ENCODE measurements at regions not wholly inside any gene's neighbourhood (a gene's known extent, or its start where the extent isn't known, plus 50 kb on each side); places are given as distances from the start of the nearest gene placed in this dataset.

GRCh38 chr12:33323823-33324222 lies 115.8 kb downstream of the SYT10 start:
- in situ Hi-C loops (cut with HindIII; ENCODE audit: low pct_unique_long_range_greater_than_20kb, low sequenced_read_pairs): no loop called here
- no peak for DNase-seq (ENCODE audit: low read depth)

- in situ Hi-C loops (cut with HindIII; ENCODE audit: low pct_unique_long_range_greater_than_20kb, low sequenced_read_pairs): no loop called here
These were observed 117.1 kb downstream of the SYT10 start for GRCh38 chr12:33322519-33322918.

GRCh38 chr12:33317746-33318145 lies 121.9 kb downstream of the SYT10 start:
- DNase-seq (ENCODE audit: low read depth): no peak
- in situ Hi-C loops (cut with HindIII; ENCODE audit: low pct_unique_long_range_greater_than_20kb, low sequenced_read_pairs): no loop called here

More at GRCh38 chr12:33322519-33322918, 117.1 kb downstream of the SYT10 start:
- DNase-seq (ENCODE audit: low read depth): peak; percentile 7

- DNase-seq (ENCODE audit: low read depth): no peak
- in situ Hi-C loops (cut with HindIII; ENCODE audit: low pct_unique_long_range_greater_than_20kb, low sequenced_read_pairs): no loop called here
These were observed 125.4 kb downstream of the SYT10 start for GRCh38 chr12:33314223-33314622.

GRCh38 chr12:33313476-33313875 lies 126.1 kb downstream of the SYT10 start:
- in situ Hi-C loops (cut with HindIII; ENCODE audit: low pct_unique_long_range_greater_than_20kb, low sequenced_read_pairs): no loop called here
- DNase-seq (ENCODE audit: low read depth): no peak

GRCh38 chr12:33310471-33310870 lies 129.1 kb downstream of the SYT10 start:
- no peak for DNase-seq (ENCODE audit: low read depth)
- in situ Hi-C loops (cut with HindIII; ENCODE audit: low pct_unique_long_range_greater_than_20kb, low sequenced_read_pairs): no loop called here

GRCh38 chr12:33304176-33304575 lies 135.4 kb downstream of the SYT10 start:
- in situ Hi-C loops (cut with HindIII; ENCODE audit: low pct_unique_long_range_greater_than_20kb, low sequenced_read_pairs): no loop called here
- no peak for DNase-seq (ENCODE audit: low read depth)

- in situ Hi-C loops (cut with HindIII; ENCODE audit: low pct_unique_long_range_greater_than_20kb, low sequenced_read_pairs): no loop called here
- DNase-seq (ENCODE audit: low read depth): no peak
These were observed 143.1 kb downstream of the SYT10 start for GRCh38 chr12:33296529-33296928.

- in situ Hi-C loops (cut with HindIII; ENCODE audit: low pct_unique_long_range_greater_than_20kb, low sequenced_read_pairs): no loop called here
- no peak for DNase-seq (ENCODE audit: low read depth)
These were observed 148.9 kb downstream of the SYT10 start for GRCh38 chr12:33290703-33291102.

- in situ Hi-C loops (cut with HindIII; ENCODE audit: low pct_unique_long_range_greater_than_20kb, low sequenced_read_pairs): no loop called here
- DNase-seq (ENCODE audit: low read depth): no peak
These were observed 156.6 kb downstream of the SYT10 start for GRCh38 chr12:33283054-33283453.

GRCh38 chr12:33277376-33277775 lies 162.2 kb downstream of the SYT10 start:
- no peak for DNase-seq (ENCODE audit: low read depth)
- in situ Hi-C loops (cut with HindIII; ENCODE audit: low pct_unique_long_range_greater_than_20kb, low sequenced_read_pairs): no loop called here

GRCh38 chr12:33267641-33268040 lies 172.0 kb downstream of the SYT10 start:
- DNase-seq (ENCODE audit: low read depth): no peak
- in situ Hi-C loops (cut with HindIII; ENCODE audit: low pct_unique_long_range_greater_than_20kb, low sequenced_read_pairs): no loop called here

GRCh38 chr12:33265900-33266299 lies 173.7 kb downstream of the SYT10 start:
- in situ Hi-C loops (cut with HindIII; ENCODE audit: low pct_unique_long_range_greater_than_20kb, low sequenced_read_pairs): no loop called here
- no peak for DNase-seq (ENCODE audit: low read depth)

GRCh38 chr12:33265033-33265731 lies 174.4 kb downstream of the SYT10 start:
- DNase-seq (ENCODE audit: low read depth): no peak
- in situ Hi-C loops (cut with HindIII; ENCODE audit: low pct_unique_long_range_greater_than_20kb, low sequenced_read_pairs): no loop called here

- no peak for DNase-seq (ENCODE audit: low read depth)
- in situ Hi-C loops (cut with HindIII; ENCODE audit: low pct_unique_long_range_greater_than_20kb, low sequenced_read_pairs): no loop called here
These were observed 186.4 kb downstream of the SYT10 start for GRCh38 chr12:33253178-33253577.

- in situ Hi-C loops (cut with HindIII; ENCODE audit: low pct_unique_long_range_greater_than_20kb, low sequenced_read_pairs): no loop called here
- no peak for DNase-seq (ENCODE audit: low read depth)
These were observed 188.1 kb downstream of the SYT10 start for GRCh38 chr12:33251548-33251947.

- in situ Hi-C loops (cut with HindIII; ENCODE audit: low pct_unique_long_range_greater_than_20kb, low sequenced_read_pairs): no loop called here
- DNase-seq (ENCODE audit: low read depth): no peak
These were observed 191.3 kb downstream of the SYT10 start for GRCh38 chr12:33248364-33248763.

GRCh38 chr12:33247625-33248024 lies 192.0 kb downstream of the SYT10 start:
- DNase-seq (ENCODE audit: low read depth): no peak
- in situ Hi-C loops (cut with HindIII; ENCODE audit: low pct_unique_long_range_greater_than_20kb, low sequenced_read_pairs): no loop called here

GRCh38 chr12:33245434-33245833 lies 194.2 kb downstream of the SYT10 start:
- in situ Hi-C loops (cut with HindIII; ENCODE audit: low pct_unique_long_range_greater_than_20kb, low sequenced_read_pairs): no loop called here
- no peak for DNase-seq (ENCODE audit: low read depth)

- in situ Hi-C loops (cut with HindIII; ENCODE audit: low pct_unique_long_range_greater_than_20kb, low sequenced_read_pairs): no loop called here
- DNase-seq (ENCODE audit: low read depth): no peak
These were observed 212.9 kb downstream of the SYT10 start for GRCh38 chr12:33226671-33227070.
